NCI-H1105 (cell line): ENCODE measurements at regions not wholly inside any gene's neighbourhood (a gene's known extent, or its start where the extent isn't known, plus 50 kb on each side); places are given as distances from the start of the nearest gene placed in this dataset.
"Not testable (repeated sequence)": the region's sequence is repeated elsewhere in the genome, so short reads cannot be mapped to it uniquely, and the experiment has no call there.

Experiments used
- DNase-seq: peaks from one replicate; lab custom pipeline; 2025; lab: John Stamatoyannopoulos, UW

DNA sequence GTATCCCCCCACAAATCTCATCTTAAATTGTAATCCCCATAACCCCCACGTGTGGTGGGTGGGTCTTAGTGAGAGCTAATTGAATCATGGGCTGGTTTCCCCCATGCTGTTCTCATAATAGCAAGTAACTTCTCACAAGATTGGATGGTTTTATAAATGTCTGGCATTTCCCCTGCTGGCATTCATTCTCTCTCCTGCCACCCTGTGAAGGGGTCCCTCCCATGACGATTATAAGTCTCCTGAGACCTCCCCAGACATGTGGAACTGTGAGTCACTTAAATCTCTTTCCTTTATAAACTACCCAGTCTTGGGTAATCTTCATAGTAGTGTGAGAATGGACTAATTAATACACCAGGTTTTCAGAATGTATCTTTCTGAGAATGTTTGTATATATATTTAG, 1159.4 kb downstream of the FAM181B start:
- DNase-seq: no peak

DNA sequence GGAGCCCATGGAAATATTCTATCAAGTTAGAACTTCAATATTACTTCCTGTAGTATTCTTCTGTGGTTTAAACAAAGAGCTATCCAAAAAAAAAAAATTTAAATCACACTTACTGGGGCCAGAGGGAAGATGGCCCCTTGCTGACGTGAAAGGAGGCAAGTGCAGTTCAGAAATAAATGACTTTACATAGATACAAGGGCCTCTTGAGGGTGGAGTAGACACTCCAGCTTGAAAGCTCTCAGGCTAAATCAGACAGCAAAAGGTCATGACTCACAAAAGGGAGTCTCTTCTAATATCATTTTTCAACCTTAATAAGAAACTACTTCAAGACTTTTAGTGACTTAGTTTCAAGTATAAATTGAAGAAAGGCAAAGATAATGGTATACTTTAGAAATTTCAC, 1160.3 kb downstream of the FAM181B start:
- no peak for DNase-seq

DNA sequence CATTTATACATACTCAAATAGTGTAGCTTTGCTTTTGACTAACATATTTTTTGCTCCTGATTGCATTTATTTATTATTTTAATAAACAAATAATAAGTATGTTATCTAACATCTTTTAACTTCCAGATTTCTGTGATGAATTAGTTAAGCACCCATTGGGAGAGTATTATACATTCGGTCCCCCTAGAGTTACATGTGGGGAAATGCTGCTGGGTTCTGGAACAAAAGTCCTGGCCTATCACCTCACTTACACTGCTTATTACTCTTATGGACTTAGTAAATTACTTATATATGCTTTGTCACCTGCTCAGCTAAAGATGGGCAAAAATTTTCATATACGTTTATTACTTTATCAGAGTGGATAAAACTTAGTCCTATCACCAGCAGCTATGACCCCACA, 1163.0 kb downstream of the FAM181B start:
- no peak for DNase-seq

DNA sequence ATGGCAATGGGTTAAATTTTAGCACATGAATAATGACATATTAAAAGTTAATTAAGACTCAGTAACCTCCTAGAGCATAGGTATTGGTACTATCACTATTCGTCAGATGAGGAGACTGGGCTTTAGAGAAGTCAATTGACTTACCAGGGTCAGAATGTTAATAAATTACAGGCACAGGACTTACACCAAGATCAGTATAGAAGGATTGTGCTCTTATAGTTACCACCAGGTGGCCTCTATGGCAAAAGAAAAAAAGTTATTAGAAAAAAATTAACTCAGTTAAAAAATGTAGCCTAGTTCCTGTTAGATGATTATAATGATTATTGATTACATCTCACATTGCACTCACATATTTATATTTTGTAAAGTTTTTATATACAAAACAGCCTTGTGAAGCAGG, 1163.7 kb downstream of the FAM181B start:
- no peak for DNase-seq

DNA sequence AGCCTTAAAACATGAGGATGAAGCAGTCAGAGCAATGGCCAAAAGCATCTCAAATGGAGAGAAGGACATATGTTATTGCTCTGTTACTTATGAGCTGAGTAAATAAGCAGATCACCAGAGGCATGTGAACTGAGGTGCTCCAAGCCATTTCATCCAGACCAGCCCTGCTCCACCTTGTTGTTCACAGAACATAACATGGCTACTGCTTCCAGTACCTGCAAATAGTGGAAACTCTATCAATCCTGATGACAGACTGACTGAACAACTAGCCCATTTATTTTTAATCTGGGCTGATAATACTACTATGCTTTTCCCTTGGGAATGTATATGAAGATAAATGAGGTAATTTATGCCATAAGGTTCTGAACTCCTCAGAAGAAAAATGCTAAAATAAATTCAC, 1164.7 kb downstream of the FAM181B start:
- no peak for DNase-seq

DNA sequence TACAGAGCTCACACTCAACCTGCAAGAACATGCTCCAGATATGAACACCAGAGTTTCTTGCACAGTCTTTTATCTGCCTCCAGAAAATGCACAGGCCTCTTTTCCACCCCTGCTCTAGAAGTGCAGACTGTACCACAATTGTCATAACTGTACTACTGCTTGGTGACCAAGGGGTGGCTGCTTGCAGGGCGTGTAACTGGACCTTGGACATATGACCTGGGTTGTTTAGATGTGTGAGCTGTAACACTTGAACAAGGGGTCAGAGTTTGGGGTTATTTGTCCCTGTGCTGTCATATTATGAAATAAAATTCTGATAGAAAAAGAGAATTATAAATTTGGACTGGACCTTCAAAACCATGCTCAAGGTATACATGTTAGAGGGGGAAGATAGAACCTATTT, 1185.5 kb downstream of the FAM181B start:
- no peak for DNase-seq

DNA sequence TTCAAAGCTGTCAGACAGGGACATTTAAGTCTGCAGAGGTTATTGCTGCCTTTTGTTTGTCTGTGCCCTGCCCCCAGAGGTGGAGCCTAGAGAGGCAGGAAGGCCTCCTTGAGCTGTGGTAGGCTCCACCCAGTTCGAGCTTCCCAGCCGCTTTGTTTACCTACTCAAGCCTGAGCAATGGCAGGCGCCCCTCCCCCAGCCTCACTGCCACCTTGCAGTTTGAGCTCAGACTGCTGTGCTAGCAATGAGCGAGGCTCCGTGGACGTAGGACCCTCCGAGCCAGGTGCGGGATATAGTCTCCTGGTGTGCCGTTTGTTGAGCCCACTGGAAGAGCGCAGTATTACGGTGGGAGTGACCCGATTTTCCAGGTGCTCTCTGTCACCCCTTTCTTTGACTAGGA, 1193.9 kb downstream of the FAM181B start:
- not testable (repeated sequence) for DNase-seq

DNA sequence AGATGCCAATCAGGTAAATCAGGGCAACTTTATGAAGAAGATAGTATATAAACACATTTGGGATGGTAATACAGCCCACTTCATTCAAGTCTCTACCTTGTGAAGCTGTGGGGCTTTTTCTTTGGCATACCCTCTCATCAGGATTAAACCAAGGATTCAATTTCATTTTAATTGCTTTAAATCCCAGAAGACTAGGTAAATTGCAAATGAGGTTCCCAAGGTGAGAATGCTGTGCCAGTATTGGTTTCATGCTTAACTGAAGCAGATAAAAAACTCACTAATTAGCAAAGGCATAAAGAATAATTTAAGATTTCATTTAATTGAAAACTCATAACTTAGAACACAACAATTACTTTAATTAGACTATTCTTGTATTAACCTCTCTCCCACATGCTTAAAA, 1218.1 kb downstream of the FAM181B start:
- no peak for DNase-seq

DNA sequence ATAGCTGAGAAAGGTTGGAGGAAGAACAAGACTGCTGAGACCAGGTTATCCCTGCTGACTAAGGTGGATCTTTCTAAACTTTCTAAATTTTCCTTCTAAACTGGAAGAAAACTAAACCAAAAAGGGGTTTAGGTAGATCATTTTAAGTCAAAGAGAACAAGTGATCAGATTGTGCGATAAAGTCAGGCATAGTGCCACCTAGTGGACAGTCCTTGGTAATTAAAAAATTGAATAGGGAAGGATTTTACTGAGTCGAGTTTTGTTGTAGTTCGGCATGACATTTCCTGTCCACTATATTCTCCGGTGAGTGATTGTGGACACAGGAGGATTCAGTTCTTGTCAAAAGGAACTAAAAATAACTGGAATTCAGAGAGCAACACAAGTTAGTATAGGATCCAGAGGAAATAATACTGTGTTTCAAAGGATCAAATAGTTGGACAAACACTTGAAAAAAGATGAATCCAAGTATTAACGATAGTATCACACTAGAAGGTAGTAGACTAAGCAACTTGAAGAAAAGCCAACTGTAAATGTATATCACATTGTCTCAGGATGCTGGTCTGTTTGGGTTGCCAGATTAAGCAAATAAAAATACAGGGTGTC, 1236.4 kb downstream of the FAM181B start:
- DNase-seq: peak; percentile 44

DNA sequence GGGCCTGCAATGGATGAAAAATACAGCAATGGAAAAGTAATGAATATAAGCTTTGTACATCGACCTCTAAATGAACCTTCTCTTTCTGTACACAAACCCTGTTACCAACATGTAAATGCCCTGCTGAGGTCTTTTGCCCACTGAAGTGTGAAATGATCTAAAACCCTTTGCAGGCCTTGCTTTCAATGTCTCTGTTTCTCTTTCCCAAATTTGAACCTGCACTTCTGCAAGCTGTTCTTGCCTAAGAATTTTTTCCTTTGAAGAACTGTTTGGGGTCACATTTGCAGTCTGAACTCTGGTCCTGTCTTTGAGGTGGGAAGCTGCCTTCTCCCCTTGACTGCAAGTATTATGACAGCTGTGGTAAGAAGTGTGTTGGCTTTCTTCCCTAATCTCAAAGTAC, 1237.1 kb downstream of the FAM181B start:
- no peak for DNase-seq

DNA sequence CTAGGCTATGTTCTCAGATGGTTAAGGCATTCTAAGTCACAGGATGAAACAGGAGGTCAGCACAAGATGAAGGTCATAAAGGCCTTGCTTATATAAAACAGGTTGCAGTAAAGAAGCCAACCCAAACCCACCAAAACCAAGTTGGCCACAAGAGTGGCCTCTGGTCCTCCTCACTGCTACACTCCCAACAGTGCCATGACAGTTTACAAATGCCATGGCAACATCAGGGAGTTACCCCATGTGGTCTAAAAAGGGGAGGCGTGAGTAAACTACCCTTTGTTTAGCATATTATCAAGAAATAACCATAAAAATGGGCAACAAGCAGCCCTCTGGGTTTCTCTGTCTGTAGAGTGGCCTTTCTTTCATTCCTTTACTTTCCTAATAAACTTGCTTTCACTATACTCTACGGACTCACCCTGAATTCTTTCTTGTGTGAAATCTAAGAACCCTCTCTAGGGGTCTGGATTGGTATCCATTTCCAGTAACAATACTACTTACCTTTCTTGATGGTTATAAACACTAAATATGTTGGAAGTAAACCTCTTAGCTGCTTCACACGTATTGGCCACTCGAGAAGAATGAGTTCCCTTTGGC, 1237.9 kb downstream of the FAM181B start:
- no peak for DNase-seq

DNA sequence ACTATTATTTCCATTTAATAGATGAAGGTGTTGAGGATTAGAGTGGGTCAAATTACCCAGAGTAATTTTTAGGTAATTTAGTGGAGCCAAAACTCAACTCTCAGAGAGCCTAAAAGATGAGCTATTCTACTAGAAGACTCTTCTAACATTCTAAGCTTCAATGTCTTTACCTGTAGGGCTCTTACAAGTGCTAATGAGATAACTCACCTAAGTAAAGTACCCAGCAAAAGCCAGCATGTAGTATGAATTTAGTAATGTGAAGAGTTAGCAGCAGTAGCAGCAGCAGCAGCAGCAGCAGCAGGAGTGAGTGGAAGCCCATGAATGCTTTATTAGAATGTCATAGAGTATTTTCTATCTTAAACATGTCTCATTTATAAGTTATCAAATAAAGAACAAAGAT, 1239.2 kb downstream of the FAM181B start:
- DNase-seq: no peak

DNA sequence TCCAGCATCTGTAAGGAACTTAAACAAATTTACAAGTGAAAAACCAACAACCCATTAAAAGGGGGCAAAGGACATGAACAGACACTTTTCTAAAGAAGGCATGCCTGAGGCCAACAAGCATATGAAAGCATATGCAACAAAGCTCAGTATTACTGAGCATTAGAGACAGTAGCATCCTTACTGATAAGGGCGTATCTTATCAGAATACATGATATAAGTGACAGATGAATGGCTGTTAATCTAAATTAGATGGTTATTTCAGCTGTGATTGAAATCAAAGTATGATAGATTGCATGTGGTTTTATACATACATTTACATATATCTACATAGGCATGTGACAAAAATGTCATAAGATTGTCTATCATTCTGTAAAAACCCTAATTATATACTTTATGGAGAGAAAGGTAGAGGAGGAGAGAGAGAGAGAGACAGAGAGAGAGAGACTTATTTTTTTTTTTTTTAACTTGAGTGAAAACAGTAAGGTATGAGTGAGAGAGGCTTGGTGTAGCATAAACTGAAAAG, 1240.7 kb downstream of the FAM181B start:
- no peak for DNase-seq

DNA sequence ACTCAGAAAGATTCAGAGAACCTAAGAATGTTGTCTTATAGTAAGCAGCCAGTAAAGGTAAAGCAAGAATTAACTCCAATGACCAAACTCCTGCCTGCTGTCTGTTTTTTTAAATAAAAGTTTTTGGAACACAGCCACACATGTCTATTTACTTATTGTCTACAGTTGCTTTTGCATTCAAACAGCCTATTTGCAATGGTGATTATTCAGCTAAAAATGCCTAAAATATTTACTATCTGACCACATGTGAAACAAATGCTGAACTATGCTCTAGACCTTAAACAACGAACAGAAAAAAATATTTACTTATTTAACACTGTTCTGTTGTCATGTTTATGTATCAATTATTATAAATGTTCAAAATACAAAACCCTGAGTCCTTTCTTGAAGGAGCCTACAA, 1246.6 kb downstream of the FAM181B start:
- no peak for DNase-seq

DNA sequence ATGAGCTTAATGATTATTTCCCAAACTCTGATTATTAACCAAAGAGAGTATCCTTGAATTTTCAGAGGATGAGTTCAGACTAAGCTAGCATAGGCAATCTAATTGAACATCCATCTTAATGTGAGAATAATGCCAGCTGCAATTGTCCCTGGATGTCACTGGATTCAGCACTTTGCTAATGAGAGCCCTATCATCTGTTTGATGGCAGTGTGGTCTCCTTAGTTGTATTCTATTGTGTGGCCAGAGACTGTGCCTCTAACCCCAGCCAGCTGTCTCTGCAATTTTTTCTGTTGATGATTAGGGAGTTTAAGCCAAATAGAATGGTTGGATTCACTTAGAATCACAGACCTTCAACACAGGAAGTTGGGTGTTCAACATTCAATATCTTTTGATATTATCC, 1249.5 kb downstream of the FAM181B start:
- no peak for DNase-seq

DNA sequence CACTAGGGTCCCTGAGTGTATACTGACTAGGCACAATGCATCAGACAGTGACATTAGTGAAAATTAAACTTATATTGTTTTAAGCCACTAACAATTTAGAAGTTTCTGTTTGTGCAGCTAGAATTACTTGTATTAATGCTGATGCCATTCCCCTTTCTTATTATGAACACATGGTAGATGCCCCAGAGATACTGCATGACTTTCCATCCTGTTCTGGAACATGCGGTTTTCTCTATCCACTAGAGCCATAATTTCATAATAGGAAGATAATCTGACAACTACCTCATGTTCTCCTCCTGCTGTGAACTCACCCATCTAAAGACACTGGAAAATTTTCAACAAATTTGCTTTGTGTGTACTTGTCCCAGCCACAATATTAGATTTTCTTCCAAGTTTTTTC, 1256.4 kb downstream of the FAM181B start:
- no peak for DNase-seq

DNA sequence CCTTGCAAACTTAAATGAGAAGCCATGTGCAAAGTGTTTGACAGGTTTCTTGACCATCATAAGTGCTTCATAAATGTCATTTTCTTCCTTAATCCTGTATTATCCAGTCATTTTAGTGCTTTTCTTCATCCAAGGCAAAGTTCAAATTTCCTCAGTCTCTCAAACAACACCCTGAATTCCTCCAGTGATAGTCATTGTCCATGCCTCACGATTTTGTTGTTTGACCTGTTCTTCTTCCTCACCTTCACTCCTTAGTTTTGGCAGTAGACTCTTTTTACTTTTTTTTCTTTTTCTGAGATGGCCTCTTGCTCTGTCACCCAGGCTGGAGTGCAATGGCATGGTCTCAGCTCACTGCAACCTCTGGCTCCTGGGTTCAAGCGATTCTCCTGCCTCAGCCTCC, 1257.3 kb downstream of the FAM181B start:
- no peak for DNase-seq

DNA sequence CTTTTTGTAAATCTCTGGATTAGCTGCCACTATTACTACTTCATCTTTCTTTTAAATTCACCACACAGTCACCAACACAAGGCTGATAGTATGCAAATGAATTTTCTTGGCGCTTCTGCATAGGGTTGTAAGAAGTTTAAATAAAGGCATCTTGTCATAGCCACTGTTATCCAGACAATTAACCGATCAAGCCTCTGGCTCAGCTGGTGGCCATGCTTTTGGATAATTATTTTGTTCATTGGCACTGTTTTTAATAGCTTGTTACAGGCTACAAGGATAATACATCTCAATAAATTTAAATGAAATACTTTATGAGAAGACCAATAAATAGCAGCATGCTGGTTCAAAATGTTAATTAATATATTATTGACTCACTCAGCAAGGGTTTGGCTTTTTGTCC, 1261.0 kb downstream of the FAM181B start:
- DNase-seq: no peak

DNA sequence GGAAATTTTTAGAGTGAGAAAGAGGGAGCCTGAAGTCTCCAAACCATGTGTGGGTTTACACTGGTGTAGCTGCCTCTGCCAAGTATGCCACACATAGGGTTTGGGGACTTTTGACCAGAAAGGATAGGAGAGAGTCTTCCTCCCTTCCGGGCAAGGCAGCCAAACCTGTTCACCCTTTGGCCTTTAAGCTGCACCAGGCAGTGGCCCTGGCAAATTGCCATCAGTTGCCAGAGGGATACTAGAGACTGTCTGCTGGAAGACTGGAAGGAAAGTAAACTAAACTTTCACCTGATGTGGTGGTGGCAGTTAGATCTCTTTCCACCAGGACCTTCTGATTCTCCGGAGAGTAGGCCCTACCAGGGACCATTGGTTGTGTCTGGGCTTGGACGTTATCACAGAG, 1263.2 kb downstream of the FAM181B start:
- DNase-seq: peak; percentile 30

DNA sequence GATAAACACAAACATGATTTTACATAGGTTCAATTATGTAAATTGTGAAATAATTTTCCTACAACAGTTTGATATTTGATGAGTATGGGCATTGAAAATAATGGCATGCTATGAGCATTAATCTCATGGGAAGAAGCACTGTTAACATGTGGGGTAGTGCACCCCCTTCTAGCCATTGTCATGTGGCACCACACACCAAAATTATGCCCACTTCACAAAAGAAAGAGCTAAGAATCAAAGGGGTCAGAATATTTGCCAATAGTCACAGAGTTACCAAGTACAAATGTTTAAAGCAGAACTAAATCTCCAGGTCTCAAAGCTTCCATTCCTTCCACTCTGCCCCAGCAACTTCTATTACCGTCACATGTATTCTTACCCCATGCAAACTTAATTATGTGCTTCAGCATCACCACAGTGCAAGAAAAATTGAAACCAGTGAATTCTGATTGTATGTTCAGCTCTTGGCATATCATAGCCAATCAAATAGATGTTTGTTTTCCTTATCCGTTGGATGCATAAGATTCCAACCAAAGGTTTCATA, 1273.8 kb downstream of the FAM181B start:
- DNase-seq: no peak

DNA sequence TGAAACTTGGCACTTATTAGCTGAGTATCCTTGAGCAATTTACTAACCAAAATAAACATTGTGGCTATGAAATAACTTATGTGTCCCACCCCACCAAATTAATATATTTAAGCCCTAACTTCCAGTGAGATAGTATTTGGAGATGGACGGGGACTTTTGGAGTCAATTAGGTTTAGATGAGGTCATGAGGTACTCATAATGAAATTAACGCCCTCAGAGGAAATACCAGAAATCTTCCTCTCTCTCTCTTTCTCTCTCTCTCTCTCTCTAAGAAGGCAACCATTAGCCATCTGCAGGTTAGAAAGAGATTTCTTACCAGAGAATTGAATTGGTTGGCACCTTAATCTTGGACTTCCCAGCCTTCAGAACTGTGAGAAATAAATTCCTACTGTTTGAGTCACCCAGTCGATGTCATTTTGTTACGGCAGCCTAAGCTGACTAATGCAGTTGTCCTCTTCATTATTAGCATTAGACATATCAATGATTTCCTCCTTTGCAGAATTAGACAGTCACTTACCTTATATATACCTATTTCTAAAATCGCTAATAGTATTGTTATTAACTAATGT, 1284.0 kb downstream of the FAM181B start:
- no peak for DNase-seq

DNA sequence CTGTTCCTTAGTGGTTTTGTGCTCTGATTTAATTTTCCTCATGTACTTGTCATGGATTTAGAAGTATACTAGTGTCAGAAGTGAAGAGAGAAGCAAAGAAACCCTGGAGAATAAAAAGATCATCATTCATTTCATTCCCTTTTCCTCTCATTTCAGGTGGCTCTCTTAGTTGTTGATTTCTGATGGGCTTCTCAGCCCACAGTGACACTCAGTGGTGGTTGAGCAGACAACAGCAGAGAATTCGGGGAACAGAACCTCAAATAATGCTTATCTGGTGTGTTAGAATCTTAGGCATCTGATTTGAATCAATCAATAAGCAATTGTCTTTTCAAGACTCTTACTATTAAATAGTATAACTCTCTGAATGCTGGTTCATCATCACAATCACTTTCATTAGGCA, 1289.4 kb downstream of the FAM181B start:
- DNase-seq: no peak

DNA sequence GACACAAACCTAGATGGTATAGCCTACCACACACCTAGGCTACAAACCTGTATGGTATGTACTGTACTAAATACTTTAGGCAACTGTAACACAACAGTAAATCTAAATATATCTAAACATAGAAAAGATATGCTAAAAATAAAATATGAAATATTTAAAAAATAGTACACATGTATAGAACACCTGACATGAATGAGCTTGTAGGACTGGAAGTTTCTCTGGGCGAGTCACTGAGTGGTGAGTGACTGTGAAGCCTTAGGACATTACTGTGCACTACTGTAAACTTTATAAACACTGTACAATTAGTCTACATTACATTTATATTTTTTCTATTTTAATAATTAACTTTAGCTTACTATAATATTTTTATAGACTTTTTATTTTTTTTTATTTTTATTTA, 1301.3 kb downstream of the FAM181B start:
- no peak for DNase-seq

DNA sequence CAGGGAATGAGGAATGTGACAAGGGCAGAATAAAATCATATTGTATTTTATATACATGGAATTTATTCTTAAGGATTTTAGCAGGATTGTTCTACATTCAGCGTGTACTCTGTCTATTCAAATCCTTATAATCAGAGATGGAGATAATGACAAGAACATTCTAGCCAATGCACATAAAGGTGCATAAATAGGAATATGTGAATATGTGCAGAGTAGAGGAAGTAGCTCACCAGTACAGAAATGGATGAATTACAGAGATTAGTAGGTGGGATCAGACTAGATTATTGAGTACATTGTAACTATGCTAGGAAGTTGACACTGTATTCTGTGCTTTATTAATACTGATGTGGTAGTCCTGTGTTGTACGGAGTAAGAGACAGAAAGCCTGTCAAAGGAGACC, 1308.8 kb downstream of the FAM181B start:
- no peak for DNase-seq
